ENCODE measurements at regions not wholly inside any gene's neighbourhood (a gene's known extent, or its start where the extent isn't known, plus 50 kb on each side); places are given as distances from the start of the nearest gene placed in this dataset.

GRCh38 chr2:18362696-18363095 is 197.8 kb downstream of the RDH14 start:
- no peak for TF ChIP-seq CTCF (IDR thresholded peaks at IDR 0.05; ENCODE audit: insufficient read depth, low read length, poor library complexity, severe bottlenecking)
- TF ChIP-seq EZH2phosphoT487 (conservative IDR thresholded peaks at IDR 0.05; ENCODE audit: low read length): no peak
